ENCODE measurements at regions not wholly inside any gene's neighbourhood (a gene's known extent, or its start where the extent isn't known, plus 50 kb on each side); places are given as distances from the start of the nearest gene placed in this dataset.
A peak's percentile ranks its signal among the peaks of the same experiment; 100 is the strongest.

- H3K4me1 Mint-ChIP-seq (ENCODE audit: low read depth, unreplicated experiment), result peaks cover 19% of the 10 kb centered on the region
- no peaks in the 10 kb centered on the region for H3K27me3 Mint-ChIP-seq (ENCODE audit: low read depth, unreplicated experiment)
Observed at GRCh38 chr21:27582948-27583430, 616.1 kb upstream of the ADAMTS5 start.

GRCh38 chr21:27582246-27582947, 615.5 kb upstream of the ADAMTS5 start:
- TF ChIP-seq EZH2 (IDR thresholded peaks at IDR 0.05; ENCODE audit: insufficient read depth, low read length), result no peak
- TF ChIP-seq CTCF (IDR thresholded peaks at IDR 0.05; ENCODE audit: insufficient read depth, low read depth, low read length), result no peak
- no peak for FAIRE-seq

More at GRCh38 chr21:27582948-27583430, 616.1 kb upstream of the ADAMTS5 start:
- Histone ChIP-seq H3K4me2 (ENCODE audit: low read length) (no peak overlapping the region), H3K79me2 (ENCODE audit: insufficient read depth, low read length) (no peaks in the 10 kb centered on the region), H3K9ac (ENCODE audit: low read length) (no peak overlapping the region), H2AFZ (ENCODE audit: low read depth, low read length) (no peak overlapping the region), H3K27ac (ENCODE audit: low read depth, low read length) (peak overlapping the region; percentile 70), H3K36me3 (ENCODE audit: insufficient read depth, low read length) (no peaks in the 10 kb centered on the region), H3K4me1 (ENCODE audit: insufficient read depth, low read length) (peaks cover 5% of the 10 kb centered on the region), H4K20me1 (ENCODE audit: insufficient read depth, low read length) (no peaks in the 10 kb centered on the region), H3K9me3 (ENCODE audit: insufficient read depth, low read depth, low read length) (no peaks in the 10 kb centered on the region), H3K4me3 (ENCODE audit: insufficient read depth, low read depth, low read length) (no peak overlapping the region), H3K27me3 (ENCODE audit: insufficient read depth, low read length) (no peaks in the 10 kb centered on the region)
- Mint-ChIP-seq H3K4me3 (ENCODE audit: unreplicated experiment) (no peak overlapping the region), H3K9me3 (ENCODE audit: unreplicated experiment) (peaks cover 12% of the 10 kb centered on the region), H3K36me3 (ENCODE audit: low read depth, unreplicated experiment) (no peaks in the 10 kb centered on the region), H3K27ac (ENCODE audit: unreplicated experiment) (peak overlapping the region; percentile 98)
- DNase-seq (ENCODE audit: low read depth), result peak; percentile 27
- TF ChIP-seq EZH2 (IDR thresholded peaks at IDR 0.05; ENCODE audit: insufficient read depth, low read length) (no peak), CTCF (IDR thresholded peaks at IDR 0.05; ENCODE audit: insufficient read depth, low read depth, low read length) (peak; percentile 3)
- no peak for FAIRE-seq

GRCh38 chr21:27581168-27581567, 614.3 kb upstream of the ADAMTS5 start:
- H3K9me3 ChIP-seq (ENCODE audit: insufficient read depth, low read depth, low read length), result no peaks in the 10 kb centered on the region
- no peak for FAIRE-seq
- Mint-ChIP-seq H3K27me3 (ENCODE audit: low read depth, unreplicated experiment) (no peaks in the 10 kb centered on the region), H3K27ac (ENCODE audit: unreplicated experiment) (peak overlapping the region; percentile 75), H3K4me1 (ENCODE audit: low read depth, unreplicated experiment) (peaks cover 16% of the 10 kb centered on the region), H3K36me3 (ENCODE audit: low read depth, unreplicated experiment) (no peaks in the 10 kb centered on the region), H3K4me3 (ENCODE audit: unreplicated experiment) (no peak overlapping the region), H3K9me3 (ENCODE audit: unreplicated experiment) (peaks cover 12% of the 10 kb centered on the region)
- peak; percentile 74 for DNase-seq (ENCODE audit: low read depth)
- H3K9ac ChIP-seq (ENCODE audit: low read length), result no peak overlapping the region
- H3K4me3 ChIP-seq (ENCODE audit: insufficient read depth, low read depth, low read length), result no peak overlapping the region
- H2AFZ ChIP-seq (ENCODE audit: low read depth, low read length), result no peak overlapping the region
- H3K4me2 ChIP-seq (ENCODE audit: low read length), result no peak overlapping the region
- no peaks in the 10 kb centered on the region for H3K27me3 ChIP-seq (ENCODE audit: insufficient read depth, low read length)
- no peaks in the 10 kb centered on the region for H4K20me1 ChIP-seq (ENCODE audit: insufficient read depth, low read length)
- H3K36me3 ChIP-seq (ENCODE audit: insufficient read depth, low read length), result no peaks in the 10 kb centered on the region
- no peak for TF ChIP-seq CTCF (IDR thresholded peaks at IDR 0.05; ENCODE audit: insufficient read depth, low read depth, low read length)
- peaks cover 5% of the 10 kb centered on the region for H3K4me1 ChIP-seq (ENCODE audit: insufficient read depth, low read length)
- no peaks in the 10 kb centered on the region for H3K79me2 ChIP-seq (ENCODE audit: insufficient read depth, low read length)
- peak overlapping the region; percentile 70 for H3K27ac ChIP-seq (ENCODE audit: low read depth, low read length)

More at GRCh38 chr21:27582246-27582947, 615.5 kb upstream of the ADAMTS5 start:
- Mint-ChIP-seq H3K4me1 (ENCODE audit: low read depth, unreplicated experiment) (peaks cover 19% of the 10 kb centered on the region), H3K4me3 (ENCODE audit: unreplicated experiment) (no peak overlapping the region), H3K27me3 (ENCODE audit: low read depth, unreplicated experiment) (no peaks in the 10 kb centered on the region), H3K36me3 (ENCODE audit: low read depth, unreplicated experiment) (no peaks in the 10 kb centered on the region), H3K9me3 (ENCODE audit: unreplicated experiment) (peaks cover 12% of the 10 kb centered on the region), H3K27ac (ENCODE audit: unreplicated experiment) (peak overlapping the region; percentile 98)
- no peak overlapping the region for H3K4me3 ChIP-seq (ENCODE audit: insufficient read depth, low read depth, low read length)
- H2AFZ ChIP-seq (ENCODE audit: low read depth, low read length), result no peak overlapping the region
- no peaks in the 10 kb centered on the region for H3K79me2 ChIP-seq (ENCODE audit: insufficient read depth, low read length)
- H4K20me1 ChIP-seq (ENCODE audit: insufficient read depth, low read length), result no peaks in the 10 kb centered on the region
- peak overlapping the region; percentile 70 for H3K27ac ChIP-seq (ENCODE audit: low read depth, low read length)
- H3K9me3 ChIP-seq (ENCODE audit: insufficient read depth, low read depth, low read length), result no peaks in the 10 kb centered on the region
- no peak overlapping the region for H3K4me2 ChIP-seq (ENCODE audit: low read length)
- no peaks in the 10 kb centered on the region for H3K36me3 ChIP-seq (ENCODE audit: insufficient read depth, low read length)
- peak; percentile 23 for DNase-seq (ENCODE audit: low read depth)
- H3K9ac ChIP-seq (ENCODE audit: low read length), result no peak overlapping the region
- no peaks in the 10 kb centered on the region for H3K27me3 ChIP-seq (ENCODE audit: insufficient read depth, low read length)
- peaks cover 5% of the 10 kb centered on the region for H3K4me1 ChIP-seq (ENCODE audit: insufficient read depth, low read length)
